ENCODE measurements at regions not wholly inside any gene's neighbourhood (a gene's known extent, or its start where the extent isn't known, plus 50 kb on each side); places are given as distances from the start of the nearest gene placed in this dataset.

- H3K9ac ChIP-seq (replicated peaks; ENCODE audit: extremely low read depth, insufficient read depth, low read length) = no peak overlapping the region
- no peak overlapping the region for H2AFZ ChIP-seq (ENCODE audit: low read depth, low read length)
- no peaks in the 10 kb centered on the region for H3K4me1 ChIP-seq (ENCODE audit: control insufficient read depth, extremely low read depth, insufficient read depth, low read length)
- peaks cover 7% of the 10 kb centered on the region for H3K9me3 ChIP-seq (replicated peaks; ENCODE audit: control insufficient read depth, insufficient read depth, low read length)
- no peaks in the 10 kb centered on the region for H3K36me3 ChIP-seq (ENCODE audit: control insufficient read depth in 2 of 2, extremely low read depth in 1 of 2, insufficient read depth in 2 of 2, low read length in 2 of 2)
- dilution Hi-C loops (cut with MboI; ENCODE audit: extremely low pct_ligation_motif_present, low sequenced_read_pairs) (no loop called here), intact Hi-C loops (cut with micrococcal nuclease) (no loop called here)
- no peaks in the 10 kb centered on the region for H4K20me1 ChIP-seq (replicated peaks; ENCODE audit: control insufficient read depth, extremely low read depth, insufficient read depth, low read length)
- no peak overlapping the region for H3K4me2 ChIP-seq (ENCODE audit: insufficient read depth, low read length)
- H3K9me1 ChIP-seq (replicated peaks; ENCODE audit: control insufficient read depth, extremely low read depth, insufficient read depth, low read length) = no peaks in the 10 kb centered on the region
- TF ChIP-seq JUN (IDR thresholded peaks at IDR 0.05; ENCODE audit: borderline replicate concordance, insufficient read depth, insufficient read length, low read depth) = no peak
- H3K4me3 ChIP-seq (replicated peaks in 1 of 3; ENCODE audit: insufficient read depth in 1 of 3, low read depth in 1 of 3, low read length in 3 of 3) = no peak overlapping the region
- DNase-seq (ENCODE audit: low read depth, low spot score) (no peak), FAIRE-seq (no peak)
- no peaks in the 10 kb centered on the region for H3K79me2 ChIP-seq (ENCODE audit: control insufficient read depth, insufficient read depth, low read length)
- H3K27ac ChIP-seq (ENCODE audit: insufficient read depth, low read depth, low read length) = no peak overlapping the region
- ChIA-PET CTCF (no interaction called here), POLR2A (no interaction called here)
- BruUV-seq (replicated peaks) = no TSS peak
- H3K27me3 ChIP-seq (ENCODE audit: control insufficient read depth in 2 of 2, insufficient read depth in 2 of 2, low read length in 2 of 2) = no peaks in the 10 kb centered on the region
Measured at GRCh38 chr1:3978990-3979325, 78.9 kb upstream of the C1orf174 start.

- Histone ChIP-seq H3K27ac (ENCODE audit: insufficient read depth, low read depth, low read length) (no peak overlapping the region), H3K4me2 (ENCODE audit: insufficient read depth, low read length) (no peak overlapping the region), H3K9ac (replicated peaks; ENCODE audit: extremely low read depth, insufficient read depth, low read length) (no peak overlapping the region), H3K4me3 (replicated peaks in 1 of 3; ENCODE audit: insufficient read depth in 1 of 3, low read depth in 1 of 3, low read length in 3 of 3) (no peak overlapping the region), H3K36me3 (ENCODE audit: control insufficient read depth in 2 of 2, extremely low read depth in 1 of 2, insufficient read depth in 2 of 2, low read length in 2 of 2) (no peaks in the 10 kb centered on the region), H3K9me1 (replicated peaks; ENCODE audit: control insufficient read depth, extremely low read depth, insufficient read depth, low read length) (no peaks in the 10 kb centered on the region), H4K20me1 (replicated peaks; ENCODE audit: control insufficient read depth, extremely low read depth, insufficient read depth, low read length) (no peaks in the 10 kb centered on the region), H3K9me3 (replicated peaks; ENCODE audit: control insufficient read depth, insufficient read depth, low read length) (peaks cover 7% of the 10 kb centered on the region), H3K27me3 (ENCODE audit: control insufficient read depth in 2 of 2, insufficient read depth in 2 of 2, low read length in 2 of 2) (no peaks in the 10 kb centered on the region), H3K4me1 (ENCODE audit: control insufficient read depth, extremely low read depth, insufficient read depth, low read length) (no peaks in the 10 kb centered on the region), H3K79me2 (ENCODE audit: control insufficient read depth, insufficient read depth, low read length) (no peaks in the 10 kb centered on the region), H2AFZ (ENCODE audit: low read depth, low read length) (no peak overlapping the region)
- no peak for FAIRE-seq
- no TSS peak for BruUV-seq (replicated peaks)
- POLR2A ChIA-PET = no interaction called here
- intact Hi-C loops (cut with micrococcal nuclease) (no loop called here), dilution Hi-C loops (cut with MboI; ENCODE audit: extremely low pct_ligation_motif_present, low sequenced_read_pairs) (no loop called here)
- CTCF ChIA-PET = no interaction called here
- TF ChIP-seq GATA2 (IDR thresholded peaks at IDR 0.05; ENCODE audit: insufficient read depth, insufficient read length, low read depth, low read length) (no peak), CTCF (IDR thresholded peaks at IDR 0.05; ENCODE audit: extremely low read depth in 1 of 2, insufficient read depth in 1 of 2, low read depth in 1 of 2, low read length in 2 of 2) (no peak), POLR2AphosphoS5 (IDR thresholded peaks at IDR 0.05; ENCODE audit: insufficient read depth, low read depth, low read length) (no peak), MYC (IDR thresholded peaks at IDR 0.05; ENCODE audit: low read depth, low read length) (no peak), JUN (IDR thresholded peaks at IDR 0.05; ENCODE audit: borderline replicate concordance, insufficient read depth, insufficient read length, low read depth) (no peak), EZH2 (IDR thresholded peaks at IDR 0.05; ENCODE audit: borderline replicate concordance, low read depth, low read length, severe bottlenecking) (no peak), MAX (IDR thresholded peaks at IDR 0.05; ENCODE audit: insufficient read depth, insufficient read length) (no peak), FOS (IDR thresholded peaks at IDR 0.05; ENCODE audit: borderline replicate concordance, insufficient read depth, low read length) (no peak), POLR2A (IDR thresholded peaks at IDR 0.05; ENCODE audit: low read depth, low read length) (no peak)
- DNase-seq (ENCODE audit: low read depth, low spot score) = no peak
Measured at GRCh38 chr1:3981261-3981660, 81.2 kb upstream of the C1orf174 start.
